Mucosa of gallbladder (tissue), 1 donor: ENCODE measurements at regions not wholly inside any gene's neighbourhood (a gene's known extent, or its start where the extent isn't known, plus 50 kb on each side); places are given as distances from the start of the nearest gene placed in this dataset.

Experiments used
- DNase-seq: peaks from one replicate; pipeline ENCODE4 v3.0.0-alpha.2; 2020; ENCODE audit warnings: low spot score
- donor health status: DM: no; HTN: no; CAD: no.

GRCh38 chr2:129888896-129889295 lies 90.6 kb upstream of the RAB6C start:
- DNase-seq: no peak

- DNase-seq: no peak
Observed at GRCh38 chr2:129891341-129892320, 87.8 kb upstream of the RAB6C start.

DNA sequence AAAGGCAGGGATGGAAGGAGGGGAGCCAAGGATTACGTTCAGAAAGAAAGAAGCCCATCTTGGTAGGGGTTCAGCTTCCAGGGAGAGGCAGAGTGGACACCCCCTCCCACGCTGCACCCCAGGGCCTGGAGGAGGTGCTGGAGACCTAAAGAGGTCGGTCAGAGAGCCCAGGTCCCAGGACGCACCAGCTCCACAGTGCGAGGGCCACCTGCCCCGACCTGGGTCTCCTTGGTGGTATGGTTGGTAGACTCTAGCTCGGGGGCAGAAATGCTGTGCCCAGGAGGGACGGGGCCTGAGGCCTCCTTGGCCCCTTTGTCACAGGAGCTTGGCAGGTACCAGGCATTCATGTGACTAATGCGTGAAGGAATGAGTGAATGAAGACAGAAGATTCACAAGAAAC lies 87.1 kb upstream of the RAB6C start:
- no peak for DNase-seq

GRCh38 chr2:129892773-129893172 lies 86.7 kb upstream of the RAB6C start:
- DNase-seq: no peak

DNA sequence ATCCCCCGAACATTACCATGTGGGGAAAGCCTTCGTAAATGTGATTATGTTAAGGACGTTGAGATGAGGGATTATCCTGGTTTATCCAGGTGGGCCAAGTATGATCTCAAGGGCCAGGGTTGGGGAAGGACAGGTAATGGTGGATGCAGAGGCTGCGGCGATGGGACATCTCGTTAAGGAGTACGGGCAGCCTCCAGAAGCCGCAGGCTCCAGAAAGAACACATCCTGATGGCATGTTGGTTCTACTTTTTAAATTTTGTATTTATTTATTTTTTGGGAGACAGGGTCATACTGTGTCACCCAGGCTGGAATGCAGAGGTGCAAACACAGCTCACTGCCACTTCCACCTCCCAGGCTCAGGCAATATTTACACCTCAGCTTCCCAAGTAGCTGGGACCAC lies 86.2 kb upstream of the RAB6C start:
- DNase-seq: no peak

DNA sequence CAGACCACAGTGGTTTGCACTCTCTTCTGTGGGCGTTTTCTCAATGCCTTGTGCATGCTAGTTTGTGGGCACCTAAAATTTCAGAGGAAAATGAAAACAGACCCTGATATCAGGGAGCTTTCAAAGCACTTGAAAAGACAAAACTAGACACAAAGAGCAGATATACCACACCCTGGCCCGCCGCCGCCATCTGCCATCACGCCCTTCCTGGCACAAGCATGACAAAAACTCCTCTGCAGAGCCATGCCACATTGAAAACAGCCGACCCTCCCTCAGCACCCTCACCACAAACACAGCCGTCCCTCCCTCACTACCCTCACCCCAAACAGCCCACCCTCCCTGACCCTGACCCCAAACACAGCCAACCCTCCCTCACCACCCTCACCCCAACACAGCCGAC lies 84.8 kb upstream of the RAB6C start:
- no peak for DNase-seq

GRCh38 chr2:129895061-129895460 lies 84.4 kb upstream of the RAB6C start:
- no peak for DNase-seq

DNA sequence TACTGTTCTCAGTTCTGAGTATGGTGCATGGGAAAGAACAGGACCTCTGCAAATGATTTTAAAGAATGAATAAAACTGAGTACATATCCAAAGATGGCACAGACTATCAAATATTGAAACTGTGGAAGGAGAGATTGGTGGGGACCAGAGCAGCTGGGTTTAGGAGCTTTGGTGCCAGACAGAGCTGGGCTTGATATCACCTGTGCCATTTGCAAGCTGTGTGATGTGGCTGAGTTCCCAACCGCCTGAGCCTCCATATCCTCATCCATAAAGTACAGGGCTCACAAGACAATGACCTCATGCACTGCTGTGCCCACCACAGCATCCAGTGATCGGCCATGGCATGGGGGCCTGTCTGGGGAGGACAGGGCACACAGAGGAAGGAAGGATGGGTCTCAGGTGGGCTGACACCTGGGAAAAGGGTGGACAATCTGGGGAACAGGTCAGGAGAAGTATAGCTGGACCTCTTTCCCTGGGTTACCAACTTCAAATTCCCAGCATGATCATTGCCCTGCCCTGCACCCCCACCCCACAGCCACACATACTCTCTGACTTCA lies 83.9 kb upstream of the RAB6C start:
- no peak for DNase-seq

- DNase-seq: no peak
Observed at GRCh38 chr2:129896226-129897100, 83.0 kb upstream of the RAB6C start.

DNA sequence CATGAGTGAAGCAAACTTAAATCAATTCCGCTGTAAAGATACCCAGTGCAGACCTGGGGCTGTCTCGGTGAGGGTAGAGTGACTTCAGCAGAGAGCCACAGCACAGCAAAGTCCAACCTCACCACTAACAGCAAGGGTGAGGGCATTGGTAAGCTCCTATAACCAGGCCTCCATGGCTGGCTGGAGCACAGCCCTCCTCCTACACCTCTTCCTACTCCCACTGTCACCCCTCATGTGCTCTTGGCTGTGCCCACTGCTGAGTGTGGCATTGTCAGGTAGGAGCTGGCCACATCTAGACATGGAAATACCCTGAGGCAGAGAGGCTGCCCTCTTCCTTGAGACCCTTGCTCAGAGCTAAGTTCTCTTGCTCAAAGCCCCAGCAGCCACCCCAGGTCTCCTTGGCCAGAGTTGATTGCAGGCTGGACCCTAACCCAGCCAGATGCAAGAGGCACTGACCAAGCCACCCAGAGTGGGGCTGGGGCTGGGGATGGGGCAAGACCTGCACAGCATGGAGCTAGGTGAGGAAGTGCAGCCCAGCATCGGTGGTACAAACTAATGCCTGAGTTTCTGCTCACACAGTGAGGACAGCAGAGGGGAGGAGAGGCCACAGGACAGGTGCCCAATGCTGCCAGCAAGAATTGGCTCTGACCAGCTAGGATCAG lies 77.6 kb upstream of the RAB6C start:
- DNase-seq: no peak

DNA sequence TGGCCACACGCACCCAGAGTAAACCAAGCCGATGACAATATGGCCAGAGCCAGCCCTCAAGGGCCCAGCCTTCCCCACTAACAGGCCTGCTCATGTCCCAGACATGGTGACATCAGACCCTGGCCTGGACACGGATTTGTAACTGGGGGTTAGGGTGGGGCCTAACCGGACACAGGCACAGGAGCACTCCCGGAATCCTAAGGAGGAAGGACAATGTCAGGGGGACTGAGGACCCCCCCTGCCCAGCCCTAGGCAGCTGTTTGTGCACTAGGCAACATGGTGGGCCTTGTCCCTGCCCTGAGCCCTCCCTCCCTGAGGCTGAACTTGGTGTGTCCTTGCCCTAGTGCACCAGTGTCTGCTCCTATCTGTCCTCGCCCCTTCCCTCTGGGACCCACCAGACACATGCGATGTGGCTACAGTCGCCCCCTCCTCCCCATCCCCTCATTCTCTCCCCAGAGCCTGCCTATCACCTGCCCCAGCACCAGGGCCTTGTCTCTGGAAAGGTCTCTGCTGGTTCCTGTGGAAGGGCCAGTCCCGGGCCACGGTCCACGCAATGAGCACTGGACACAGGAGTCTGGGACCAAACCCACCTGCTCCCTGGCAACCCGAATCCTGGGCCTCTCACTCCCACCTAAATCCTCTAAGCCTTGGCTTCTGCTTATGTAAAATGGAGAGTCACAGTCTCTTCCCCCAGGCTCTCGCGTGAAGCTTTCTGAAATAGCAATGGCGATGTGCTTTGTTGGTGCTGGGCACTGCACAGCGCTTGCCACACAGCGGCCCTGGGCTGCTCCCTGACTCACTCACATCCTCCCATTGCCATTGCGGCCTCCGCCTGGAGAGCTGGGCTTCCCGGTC lies 76.5 kb upstream of the RAB6C start:
- no peak for DNase-seq

DNA sequence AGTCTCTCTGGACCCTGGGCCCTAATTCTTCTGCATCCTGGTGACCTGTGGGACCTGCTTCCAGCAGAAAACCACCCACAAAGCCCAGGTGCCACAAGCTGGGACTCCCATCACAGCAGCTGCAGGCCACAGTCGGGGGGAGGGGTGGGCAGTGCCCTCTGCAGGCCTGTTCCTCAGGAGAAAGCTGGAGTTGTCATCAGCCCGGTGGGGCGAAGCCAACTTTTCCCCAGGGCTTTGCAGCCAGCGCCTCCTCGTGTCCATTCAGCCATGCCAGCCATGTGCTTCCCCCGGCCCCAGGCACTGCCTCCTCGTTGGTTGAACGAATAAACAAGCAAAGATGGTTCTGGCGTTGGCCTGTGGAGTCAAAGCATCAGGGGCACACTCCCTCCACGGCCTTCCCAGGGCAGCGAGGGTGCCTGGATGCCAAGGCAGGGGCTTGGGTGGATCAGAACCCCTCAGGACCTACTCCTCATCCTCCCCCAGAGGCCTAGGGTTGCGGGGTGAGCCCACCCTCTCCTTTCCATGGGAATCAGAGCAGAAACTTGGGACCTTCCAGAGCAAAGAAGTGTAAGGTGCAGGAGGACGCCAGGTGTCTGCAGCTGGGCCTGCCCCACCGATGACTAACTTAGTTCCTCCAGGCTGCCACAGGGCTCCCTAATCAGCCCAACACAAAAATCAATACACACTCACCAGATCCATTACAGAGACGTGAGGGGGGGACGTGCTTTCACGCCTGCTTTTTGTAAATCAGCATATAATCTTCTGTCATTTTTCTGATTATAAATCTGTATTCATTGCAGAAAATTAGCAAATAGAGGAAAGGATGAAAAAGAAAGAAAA lies 75.7 kb upstream of the RAB6C start:
- no peak for DNase-seq

- no peak for DNase-seq
Observed at GRCh38 chr2:129904532-129905446, 74.7 kb upstream of the RAB6C start.

DNA sequence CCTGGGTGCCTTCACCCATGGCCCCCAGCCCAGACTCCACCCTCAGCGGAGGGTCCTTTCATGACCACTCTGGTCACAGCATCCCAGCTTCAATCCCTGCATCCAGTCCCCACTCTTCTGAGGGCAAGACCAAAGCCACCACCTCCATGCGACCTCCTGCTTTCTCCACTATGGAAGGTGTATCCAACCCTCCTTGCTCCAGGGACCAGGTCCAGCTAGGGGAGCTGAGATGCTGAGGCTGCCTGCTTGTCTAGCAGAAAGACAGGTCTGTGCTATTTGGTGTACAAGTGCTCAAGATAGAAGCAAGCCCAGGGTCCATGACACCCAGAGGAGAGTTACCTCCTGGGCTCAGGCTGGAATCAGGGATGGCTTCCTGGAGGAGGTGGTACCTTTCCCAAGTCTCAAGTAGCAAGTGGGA lies 73.8 kb upstream of the RAB6C start:
- no peak for DNase-seq

GRCh38 chr2:129906139-129906860 lies 73.2 kb upstream of the RAB6C start:
- DNase-seq: no peak

DNA sequence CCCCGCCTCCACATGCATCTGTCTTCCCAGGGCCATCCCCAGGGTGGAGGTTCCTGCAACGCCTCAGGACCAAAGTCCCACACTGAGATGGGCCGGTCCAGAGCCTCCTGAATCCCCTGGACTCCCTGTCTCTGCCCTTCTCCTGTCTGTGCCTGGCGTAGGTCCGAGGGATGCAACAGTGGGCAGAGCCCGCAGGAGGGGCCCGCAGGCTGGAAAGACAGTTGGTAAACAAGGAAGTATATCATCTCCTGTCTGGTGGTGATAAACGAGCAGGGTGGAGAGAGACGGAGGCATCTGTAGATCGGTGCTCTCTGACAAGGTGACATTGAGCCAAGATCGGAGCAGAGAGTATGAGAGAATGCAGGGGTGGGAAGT lies 72.6 kb upstream of the RAB6C start:
- no peak for DNase-seq

GRCh38 chr2:129907256-129907998 lies 72.0 kb upstream of the RAB6C start:
- DNase-seq: no peak
